ENCODE measurements at regions not wholly inside any gene's neighbourhood (a gene's known extent, or its start where the extent isn't known, plus 50 kb on each side); places are given as distances from the start of the nearest gene placed in this dataset.
"Not testable (repeated sequence)": the region's sequence is repeated elsewhere in the genome, so short reads cannot be mapped to it uniquely, and the experiment has no call there.

- no peak for DNase-seq (ENCODE audit: low read depth in 2 of 2)
Measured at GRCh38 chr6:141394125-141394536, 738.6 kb upstream of the GJE1 start.

- DNase-seq (ENCODE audit: low read depth in 2 of 2): no peak
Measured at GRCh38 chr6:141393405-141394124, 739.2 kb upstream of the GJE1 start.

GRCh38 chr6:141391135-141391534 is 741.6 kb upstream of the GJE1 start:
- DNase-seq (ENCODE audit: low read depth in 2 of 2): not testable (repeated sequence)

GRCh38 chr6:141388666-141389065 is 744.1 kb upstream of the GJE1 start:
- DNase-seq (ENCODE audit: low read depth in 2 of 2): no peak

- DNase-seq (ENCODE audit: low read depth in 2 of 2): no peak
Measured at GRCh38 chr6:141370438-141370837, 762.3 kb upstream of the GJE1 start.

- DNase-seq (ENCODE audit: low read depth in 2 of 2): not testable (repeated sequence)
Measured at GRCh38 chr6:141366796-141367195, 765.9 kb upstream of the GJE1 start.

- DNase-seq (ENCODE audit: low read depth in 2 of 2): no peak
Measured at GRCh38 chr6:141364694-141365093, 768.0 kb upstream of the GJE1 start.

GRCh38 chr6:141364232-141364631 is 768.5 kb upstream of the GJE1 start:
- DNase-seq (ENCODE audit: low read depth in 2 of 2): no peak

GRCh38 chr6:141361559-141361958 is 771.2 kb upstream of the GJE1 start:
- no peak for DNase-seq (ENCODE audit: low read depth in 2 of 2)

- DNase-seq (ENCODE audit: low read depth in 2 of 2): no peak
Measured at GRCh38 chr6:141359953-141360352, 772.8 kb upstream of the GJE1 start.

GRCh38 chr6:141354191-141354955 is 778.4 kb upstream of the GJE1 start:
- DNase-seq (ENCODE audit: low read depth in 2 of 2): no peak

- no peak for DNase-seq (ENCODE audit: low read depth in 2 of 2)
Measured at GRCh38 chr6:141351721-141352120, 781.0 kb upstream of the GJE1 start.

- DNase-seq (ENCODE audit: low read depth in 2 of 2): no peak
Measured at GRCh38 chr6:141349710-141350109, 783.0 kb upstream of the GJE1 start.

GRCh38 chr6:141347906-141348492 is 784.7 kb upstream of the GJE1 start:
- DNase-seq (ENCODE audit: low read depth in 2 of 2): no peak

GRCh38 chr6:141347086-141347485 is 785.6 kb upstream of the GJE1 start:
- DNase-seq (ENCODE audit: low read depth in 2 of 2): no peak

GRCh38 chr6:141346535-141346934 is 786.2 kb upstream of the GJE1 start:
- no peak for DNase-seq (ENCODE audit: low read depth in 2 of 2)

GRCh38 chr6:141337191-141337590 is 795.5 kb upstream of the GJE1 start:
- no peak for DNase-seq (ENCODE audit: low read depth in 2 of 2)

GRCh38 chr6:141335477-141336273 is 797.0 kb upstream of the GJE1 start:
- no peak for DNase-seq (ENCODE audit: low read depth in 2 of 2)

GRCh38 chr6:141326925-141327324 is 805.8 kb upstream of the GJE1 start:
- no peak for DNase-seq (ENCODE audit: low read depth in 2 of 2)

GRCh38 chr6:141326426-141326825 is 806.3 kb upstream of the GJE1 start:
- DNase-seq (ENCODE audit: low read depth in 2 of 2): peak in 1 of 2 donors; percentile 4

GRCh38 chr6:141321493-141322347 is 811.0 kb upstream of the GJE1 start:
- no peak for DNase-seq (ENCODE audit: low read depth in 2 of 2)
